Caki2 (cell line): ENCODE measurements at regions not wholly inside any gene's neighbourhood (a gene's known extent, or its start where the extent isn't known, plus 50 kb on each side); places are given as distances from the start of the nearest gene placed in this dataset.
"Not testable (repeated sequence)": the region's sequence is repeated elsewhere in the genome, so short reads cannot be mapped to it uniquely, and the experiment has no call there.

Source experiments
- DNase-seq: peaks from one replicate; pipeline ENCODE4 v3.0.0-alpha.2; 2015; ENCODE audit warnings: low read depth
- in situ Hi-C: cut with HindIII; loops from 2 replicates; pipeline ENCODE4 v1.10.0; 2016; ENCODE audit warnings: low sequenced_read_pairs, low pct_unique_long_range_greater_than_20kb, mixed read lengths

GRCh38 chr4:62513306-62513705 lies 1313.2 kb downstream of the ADGRL3 start:
- in situ Hi-C loops, result no loop called here
- no peak for DNase-seq

- in situ Hi-C loops, result no loop called here
Measured at GRCh38 chr4:62512271-62512670, 1312.1 kb downstream of the ADGRL3 start.

GRCh38 chr4:62510228-62510627 lies 1310.1 kb downstream of the ADGRL3 start:
- DNase-seq, result no peak
- in situ Hi-C loops, result no loop called here

More at GRCh38 chr4:62512271-62512670, 1312.1 kb downstream of the ADGRL3 start:
- DNase-seq, result no peak

- DNase-seq, result no peak
- in situ Hi-C loops, result no loop called here
Measured at GRCh38 chr4:62500296-62500695, 1300.2 kb downstream of the ADGRL3 start.

GRCh38 chr4:62495032-62495431 lies 1294.9 kb downstream of the ADGRL3 start:
- peak; percentile 14 for DNase-seq
- in situ Hi-C loops, result no loop called here

GRCh38 chr4:62491756-62492155 lies 1291.6 kb downstream of the ADGRL3 start:
- DNase-seq, in situ Hi-C loops: not testable (repeated sequence)

- in situ Hi-C loops, result no loop called here
- no peak for DNase-seq
Measured at GRCh38 chr4:62490635-62491034, 1290.5 kb downstream of the ADGRL3 start.

GRCh38 chr4:62487016-62487415 lies 1286.9 kb downstream of the ADGRL3 start:
- no peak for DNase-seq
- in situ Hi-C loops, result no loop called here

DNA sequence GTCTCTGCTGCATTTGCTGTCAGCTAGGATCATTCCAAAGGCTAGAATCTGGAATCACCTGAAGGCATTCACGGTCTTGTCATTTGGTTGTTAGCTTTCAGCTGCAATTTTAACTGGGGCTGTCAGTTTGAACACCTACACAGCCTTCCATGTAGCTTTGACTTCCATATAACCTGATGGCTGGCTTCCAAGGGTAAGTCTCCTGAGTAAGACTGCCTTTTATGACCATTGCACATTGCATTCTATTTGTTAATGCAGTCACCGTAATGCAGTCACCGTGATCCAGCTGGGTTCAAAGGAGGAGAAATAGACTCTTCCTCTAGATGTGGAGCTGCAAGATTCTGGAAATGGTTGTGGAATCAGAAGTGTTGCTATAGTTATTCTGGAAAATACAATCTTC lies 1284.2 kb downstream of the ADGRL3 start:
- in situ Hi-C loops, result no loop called here
- DNase-seq, result no peak

DNA sequence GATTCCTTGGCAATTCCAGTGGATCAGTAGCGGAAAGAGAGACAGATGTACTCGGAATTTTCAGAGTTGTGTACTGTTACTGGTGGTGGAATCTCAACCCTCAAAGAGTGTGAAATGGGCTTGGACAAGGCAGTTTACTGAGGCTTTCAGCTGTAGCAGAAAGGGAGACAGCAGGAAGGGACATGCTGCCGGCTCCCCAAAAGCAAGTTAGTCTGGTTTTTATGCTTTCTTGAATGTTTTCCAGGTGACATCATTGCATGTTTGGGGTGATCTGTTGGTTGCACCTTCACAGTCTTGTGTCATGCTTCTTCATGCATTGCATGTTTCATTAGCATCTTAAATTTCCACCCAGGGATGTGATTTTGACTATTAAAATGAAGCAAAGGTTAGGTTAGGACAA lies 1282.2 kb downstream of the ADGRL3 start:
- in situ Hi-C loops, result no loop called here
- no peak for DNase-seq

GRCh38 chr4:62475596-62475995 lies 1275.5 kb downstream of the ADGRL3 start:
- no peak for DNase-seq
- in situ Hi-C loops, result no loop called here

GRCh38 chr4:62474802-62475201 lies 1274.7 kb downstream of the ADGRL3 start:
- in situ Hi-C loops, result no loop called here
- DNase-seq, result no peak

DNA sequence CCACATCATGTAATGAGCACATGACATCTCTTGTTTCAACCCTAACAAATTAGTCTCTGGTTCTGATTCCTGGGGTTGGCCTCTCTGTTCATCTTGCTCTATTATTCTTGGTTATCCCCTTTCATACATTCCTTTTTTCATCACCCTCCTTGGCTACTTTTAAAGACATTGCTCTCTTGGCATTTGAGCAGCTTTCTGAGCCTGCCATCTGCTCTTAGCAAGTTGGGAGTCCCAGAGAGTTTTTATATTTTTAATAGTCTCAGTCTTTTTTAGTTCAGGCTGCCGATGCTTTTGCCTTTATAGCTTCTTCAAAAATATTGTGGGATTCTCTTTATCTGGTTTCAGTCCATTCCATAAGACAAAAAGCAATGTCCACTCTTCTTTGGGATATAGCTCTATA lies 1270.9 kb downstream of the ADGRL3 start:
- in situ Hi-C loops, result no loop called here
- no peak for DNase-seq

- no peak for DNase-seq
- in situ Hi-C loops, result no loop called here
Measured at GRCh38 chr4:62470421-62470983, 1270.4 kb downstream of the ADGRL3 start.

DNA sequence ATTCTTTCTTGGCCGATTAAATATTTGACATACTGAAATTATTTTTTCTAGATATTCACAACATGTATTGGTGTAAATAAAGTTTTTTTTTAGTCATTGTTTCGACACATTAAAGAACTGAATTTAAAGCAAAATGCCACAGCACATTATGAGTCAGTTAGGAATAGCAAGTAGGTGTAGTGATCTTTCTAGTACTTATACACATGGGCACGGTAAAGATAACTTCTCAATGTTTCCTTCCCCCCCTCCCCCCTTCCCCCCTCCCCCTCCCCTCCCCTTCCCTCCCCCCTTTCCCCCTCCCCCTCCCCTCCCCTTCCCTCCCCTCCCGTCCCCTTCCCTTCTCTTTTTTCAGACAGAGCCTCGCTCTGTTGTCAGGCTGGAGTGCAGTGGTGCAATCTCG lies 1269.9 kb downstream of the ADGRL3 start:
- in situ Hi-C loops, result no loop called here
- DNase-seq, result no peak

DNA sequence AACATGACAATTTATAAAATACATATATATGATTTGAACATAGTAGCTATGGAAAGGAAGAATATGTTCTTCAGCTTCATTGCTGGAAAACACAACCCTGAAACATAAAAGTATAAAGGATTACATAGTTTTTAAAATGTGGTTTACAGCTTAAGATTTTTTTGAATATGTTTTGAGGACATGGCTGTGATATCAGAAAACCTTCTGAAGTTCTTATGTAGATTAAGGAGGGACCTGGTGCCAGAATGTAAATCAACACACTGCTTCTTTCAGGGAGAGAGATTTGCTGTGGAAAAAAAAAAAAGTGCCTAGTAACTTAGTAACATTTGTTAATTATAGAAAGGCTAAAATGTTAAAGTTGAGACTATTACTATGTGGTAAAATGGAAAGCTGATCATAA lies 1261.8 kb downstream of the ADGRL3 start:
- DNase-seq, result no peak
- in situ Hi-C loops, result no loop called here

DNA sequence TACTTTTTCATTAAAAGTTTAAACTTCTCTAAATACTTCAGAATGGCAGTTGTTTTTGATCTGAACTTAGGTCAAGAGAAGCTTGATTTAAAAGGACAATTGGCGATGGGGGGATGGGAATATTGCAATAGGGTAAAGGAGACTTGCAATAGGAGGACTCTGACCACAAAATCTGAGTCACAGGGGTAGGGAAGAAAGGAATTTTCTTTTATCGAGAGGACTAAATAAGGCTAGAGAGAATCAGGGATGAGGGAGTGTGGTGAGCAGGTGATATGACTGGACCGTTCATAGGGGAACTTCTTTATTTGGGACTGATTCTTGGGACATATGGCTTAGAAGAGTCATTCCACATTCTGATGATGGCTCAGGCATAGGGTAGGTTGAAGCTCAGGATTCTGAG lies 1260.2 kb downstream of the ADGRL3 start:
- in situ Hi-C loops, result no loop called here
- no peak for DNase-seq

DNA sequence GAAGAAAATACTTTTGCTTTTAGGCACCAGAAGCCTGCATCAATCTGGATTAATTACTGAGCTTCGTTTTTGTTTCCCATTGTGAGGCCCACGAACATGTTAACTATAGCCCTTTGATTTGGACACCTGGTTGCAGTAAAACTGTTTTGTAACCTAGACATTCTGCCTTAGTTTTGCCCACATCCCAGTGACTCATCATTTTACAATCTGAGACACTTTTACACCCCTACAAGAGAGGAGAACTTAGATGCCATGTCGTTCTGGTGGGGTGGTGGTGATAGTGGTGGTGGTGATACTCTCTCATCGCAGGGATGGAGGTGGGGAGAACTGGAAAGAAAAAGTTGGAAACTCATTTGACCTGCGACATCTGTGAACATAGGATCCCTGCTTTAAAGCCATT lies 1257.2 kb downstream of the ADGRL3 start:
- no peak for DNase-seq
- in situ Hi-C loops, result no loop called here

GRCh38 chr4:62455871-62456270 lies 1255.7 kb downstream of the ADGRL3 start:
- in situ Hi-C loops, result no loop called here
- no peak for DNase-seq

GRCh38 chr4:62454535-62454934 lies 1254.4 kb downstream of the ADGRL3 start:
- in situ Hi-C loops, result no loop called here
- DNase-seq, result no peak

DNA sequence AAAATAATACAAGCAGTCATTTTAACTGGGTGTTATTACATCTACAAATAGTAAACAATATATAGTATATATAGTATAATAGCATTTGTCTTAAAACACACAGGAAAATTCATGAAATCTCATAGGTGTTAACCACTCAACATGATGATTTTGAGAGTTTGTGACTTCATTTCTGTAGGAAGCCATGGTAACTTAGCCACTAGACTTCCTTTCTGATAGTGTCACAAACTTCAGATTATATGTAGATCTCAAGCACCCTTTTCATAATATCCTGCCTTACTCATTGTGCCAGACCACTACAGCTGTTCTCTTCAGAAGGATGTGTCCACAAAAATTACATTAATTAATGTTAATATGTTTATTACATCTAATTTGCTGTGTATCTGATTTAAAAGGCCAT lies 1250.6 kb downstream of the ADGRL3 start:
- DNase-seq, result no peak
- in situ Hi-C loops, result no loop called here
